ENCODE measurements at regions not wholly inside any gene's neighbourhood (a gene's known extent, or its start where the extent isn't known, plus 50 kb on each side); places are given as distances from the start of the nearest gene placed in this dataset.

DNA sequence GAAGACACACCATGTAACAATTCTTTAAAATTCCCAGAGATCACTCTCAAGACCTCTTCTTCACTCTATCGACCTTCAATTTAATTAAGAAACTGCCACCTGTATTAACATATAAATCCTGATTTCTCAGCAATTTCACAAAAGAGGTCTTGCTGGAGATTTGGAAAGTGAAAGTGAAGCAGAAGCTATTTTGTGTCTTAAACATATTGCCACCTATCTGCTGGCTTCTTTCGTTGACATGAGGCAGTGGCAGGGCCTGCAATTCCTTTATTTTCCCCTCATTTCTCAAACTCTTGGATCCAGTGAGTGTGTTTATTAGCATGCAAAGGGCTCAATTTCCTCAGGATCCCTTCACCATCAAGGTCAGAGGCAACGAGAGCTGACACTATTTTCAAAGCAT, 780.2 kb upstream of the SLITRK1 start:
- TF ChIP-seq, protein P1, sequence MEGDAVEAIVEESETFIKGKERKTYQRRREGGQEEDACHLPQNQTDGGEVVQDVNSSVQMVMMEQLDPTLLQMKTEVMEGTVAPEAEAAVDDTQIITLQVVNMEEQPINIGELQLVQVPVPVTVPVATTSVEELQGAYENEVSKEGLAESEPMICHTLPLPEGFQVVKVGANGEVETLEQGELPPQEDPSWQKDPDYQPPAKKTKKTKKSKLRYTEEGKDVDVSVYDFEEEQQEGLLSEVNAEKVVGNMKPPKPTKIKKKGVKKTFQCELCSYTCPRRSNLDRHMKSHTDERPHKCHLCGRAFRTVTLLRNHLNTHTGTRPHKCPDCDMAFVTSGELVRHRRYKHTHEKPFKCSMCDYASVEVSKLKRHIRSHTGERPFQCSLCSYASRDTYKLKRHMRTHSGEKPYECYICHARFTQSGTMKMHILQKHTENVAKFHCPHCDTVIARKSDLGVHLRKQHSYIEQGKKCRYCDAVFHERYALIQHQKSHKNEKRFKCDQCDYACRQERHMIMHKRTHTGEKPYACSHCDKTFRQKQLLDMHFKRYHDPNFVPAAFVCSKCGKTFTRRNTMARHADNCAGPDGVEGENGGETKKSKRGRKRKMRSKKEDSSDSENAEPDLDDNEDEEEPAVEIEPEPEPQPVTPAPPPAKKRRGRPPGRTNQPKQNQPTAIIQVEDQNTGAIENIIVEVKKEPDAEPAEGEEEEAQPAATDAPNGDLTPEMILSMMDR (IDR thresholded peaks at IDR 0.05 in 8 of 11, conservative IDR thresholded peaks at IDR 0.05 in 3 of 11), result no peak
- TF ChIP-seq POLR2AphosphoS5 (IDR thresholded peaks at IDR 0.05) (no peak), POLR2A (IDR thresholded peaks at IDR 0.05) (no peak)
